ENCODE measurements at regions not wholly inside any gene's neighbourhood (a gene's known extent, or its start where the extent isn't known, plus 50 kb on each side); places are given as distances from the start of the nearest gene placed in this dataset.

GRCh38 chr17:55580596-55581133 lies 69.4 kb upstream of the SMIM36 start:
- no peak overlapping the region for H3K27ac ChIP-seq (replicated peaks)
- H3K4me3 ChIP-seq (replicated peaks; ENCODE audit: insufficient read depth, low read length): no peak overlapping the region
- no peak for DNase-seq (ENCODE audit: low read depth in 1 of 2, low spot score in 1 of 2)
- no peak for TF ChIP-seq REST (IDR thresholded peaks at IDR 0.05; ENCODE audit: insufficient replicate concordance, low read depth)
- TF ChIP-seq SPI1 (IDR thresholded peaks at IDR 0.05; ENCODE audit: borderline replicate concordance, low read depth): no peak
- TF ChIP-seq CTCF (IDR thresholded peaks at IDR 0.05; ENCODE audit: insufficient read depth, low read length): no peak
- no peak for TF ChIP-seq POLR2AphosphoS5 (IDR thresholded peaks at IDR 0.05; ENCODE audit: low read depth)
- TF ChIP-seq GABPA (IDR thresholded peaks at IDR 0.05; ENCODE audit: low read depth): no peak
- H3K27me3 ChIP-seq (ENCODE audit: insufficient read depth, poor library complexity, severe bottlenecking): no peaks in the 10 kb centered on the region

GRCh38 chr17:55577687-55578086 lies 66.4 kb upstream of the SMIM36 start:
- Histone ChIP-seq H3K27ac (replicated peaks) (no peak overlapping the region), H3K4me3 (replicated peaks; ENCODE audit: insufficient read depth, low read length) (no peak overlapping the region), H3K27me3 (ENCODE audit: insufficient read depth, poor library complexity, severe bottlenecking) (no peaks in the 10 kb centered on the region)
- no peak for DNase-seq (ENCODE audit: low read depth in 1 of 2, low spot score in 1 of 2)
- no peak for TF ChIP-seq SPI1 (IDR thresholded peaks at IDR 0.05; ENCODE audit: borderline replicate concordance, low read depth)
- no peak for TF ChIP-seq CTCF (IDR thresholded peaks at IDR 0.05; ENCODE audit: insufficient read depth, low read length)
- no peak for TF ChIP-seq GABPA (IDR thresholded peaks at IDR 0.05; ENCODE audit: low read depth)

GRCh38 chr17:55576996-55577586 lies 65.8 kb upstream of the SMIM36 start:
- TF ChIP-seq CTCF (IDR thresholded peaks at IDR 0.05; ENCODE audit: insufficient read depth, low read length) (no peak), REST (IDR thresholded peaks at IDR 0.05; ENCODE audit: insufficient replicate concordance, low read depth) (no peak), GABPA (IDR thresholded peaks at IDR 0.05; ENCODE audit: low read depth) (no peak), SPI1 (IDR thresholded peaks at IDR 0.05; ENCODE audit: borderline replicate concordance, low read depth) (no peak), POLR2AphosphoS5 (IDR thresholded peaks at IDR 0.05; ENCODE audit: low read depth) (no peak)
- no peaks in the 10 kb centered on the region for H3K27me3 ChIP-seq (ENCODE audit: insufficient read depth, poor library complexity, severe bottlenecking)
- peak overlapping the region; percentile 45 for H3K27ac ChIP-seq (replicated peaks)
- H3K4me3 ChIP-seq (replicated peaks; ENCODE audit: insufficient read depth, low read length): no peak overlapping the region
- peak in 1 of 2 experiments; percentile 14 for DNase-seq (ENCODE audit: low read depth in 1 of 2, low spot score in 1 of 2)
